GM12874 (cell line): ENCODE measurements at regions not wholly inside any gene's neighbourhood (a gene's known extent, or its start where the extent isn't known, plus 50 kb on each side); places are given as distances from the start of the nearest gene placed in this dataset.

Experiments
- CTCF ChIP-seq: IDR thresholded peaks from 2 replicates; pipeline ENCODE4 v1.5.1; 2011; ENCODE audit warnings: low read depth, mild to moderate bottlenecking, control low read depth, low read length, moderate library complexity; ENCODE audit not compliant: insufficient read depth

- no peak for TF ChIP-seq CTCF
Observed at GRCh38 chr3:78050276-78051065, 1010.6 kb downstream of the ROBO2 start.

- TF ChIP-seq CTCF, result no peak
Observed at GRCh38 chr3:78052746-78053145, 1012.8 kb downstream of the ROBO2 start.

GRCh38 chr3:78066287-78066686, 1026.4 kb downstream of the ROBO2 start:
- peak; percentile 21; the same call in 1 of the 2 replicates for TF ChIP-seq CTCF

- no peak for TF ChIP-seq CTCF
Observed at GRCh38 chr3:78070188-78070587, 1030.3 kb downstream of the ROBO2 start.

GRCh38 chr3:78076379-78076778, 1036.5 kb downstream of the ROBO2 start:
- TF ChIP-seq CTCF, result no peak

GRCh38 chr3:78077178-78077577, 1037.3 kb downstream of the ROBO2 start:
- no peak for TF ChIP-seq CTCF

- no peak for TF ChIP-seq CTCF
Observed at GRCh38 chr3:78077842-78078241, 1037.9 kb downstream of the ROBO2 start.
